Breast epithelium (tissue), 4 donors: ENCODE measurements at regions not wholly inside any gene's neighbourhood (a gene's known extent, or its start where the extent isn't known, plus 50 kb on each side); places are given as distances from the start of the nearest gene placed in this dataset.

Experiments used
- DNase-seq, 2 donors: peaks; one replicate each; pipeline ENCODE4 v3.0.0-alpha.2; 2019; ENCODE audit warnings: low spot score in 2 of 2
- H3K27ac ChIP-seq, 2 donors: fragments of 200-600 bp; sonication (generic) in 1 of 2; one replicate each; pipeline ENCODE4 v1.5.1; 2016 to 2019; ENCODE audit warnings: mild to moderate bottlenecking in 1 of 2
- H3K27me3 ChIP-seq, 2 donors: fragments of 200-600 bp; sonication (generic) in 1 of 2; one replicate each; pipeline versions ENCODE4 v1.5.1 to v1.6.0; 2017 to 2019; ENCODE audit warnings: control low read depth in 1 of 2, mild to moderate bottlenecking in 1 of 2
- H3K36me3 ChIP-seq: fragments of 200-600 bp; one replicate; pipeline ENCODE4 v1.5.1; 2019
- H3K4me1 ChIP-seq, 2 donors: fragments of 200-600 bp; sonication (generic); one replicate each; pipeline ENCODE4 v1.5.1; 2016 to 2019; ENCODE audit warnings: control low read depth in 1 of 2
- H3K4me3 ChIP-seq, 3 donors: fragments of 200-600 bp; sonication (generic); 1 replicate in 2 of 3; 2 replicates in 1 of 3; pipeline ENCODE4 v1.5.1; 2016 to 2019; ENCODE audit warnings: mild to moderate bottlenecking in 3 of 3, moderate library complexity in 2 of 3
- H3K9me3 ChIP-seq, 2 donors: fragments of 200-600 bp; sonication (generic) in 1 of 2; one replicate each; pipeline ENCODE4 v1.5.1; 2016 to 2019; ENCODE audit warnings: control low read depth in 1 of 2
- CTCF ChIP-seq, 3 donors: fragments of 450-650 bp; IDR thresholded peaks; one replicate each; pipeline ENCODE4 v1.5.1; 2016 to 2017; ENCODE audit warnings: antibody characterized with exemption in 3 of 3, mild to moderate bottlenecking in 3 of 3, moderate library complexity in 3 of 3
- POLR2A ChIP-seq: fragments of 450-650 bp; IDR thresholded peaks from one replicate; pipeline ENCODE4 v1.6.1; 2016; ENCODE audit warnings: antibody characterized with exemption, mild to moderate bottlenecking, moderate library complexity
- POLR2AphosphoS5 ChIP-seq, 3 donors: sonication (generic); formaldehyde crosslinking; IDR thresholded peaks; one replicate each; pipeline ENCODE4 v1.6.1; 2017; ENCODE audit warnings: antibody characterized with exemption in 3 of 3
- intact Hi-C: fragments of 100-400 bp; cut with DNase I; formaldehyde crosslinking; loops from one replicate; pipeline ENCODE4 v1.15.1; 2023; ENCODE audit warnings: low total_unique reads

- Histone ChIP-seq H3K36me3 (no peaks in the 10 kb centered on the region), H3K4me3 (no peak overlapping the region), H3K4me1 (no peaks in the 10 kb centered on the region), H3K27me3 (no peaks in the 10 kb centered on the region), H3K9me3 (peaks cover 5 to 15% of the 10 kb centered on the region in 2 donors), H3K27ac (no peak overlapping the region)
- DNase-seq = no peak
- intact Hi-C loops = no loop called here
- TF ChIP-seq POLR2A = no peak
- no peak for TF ChIP-seq POLR2AphosphoS5 (IDR thresholded peaks at IDR 0.05)
- no peak for TF ChIP-seq CTCF (IDR thresholded peaks at IDR 0.05)
Measured at GRCh38 chr5:103439007-103439406, 123.6 kb downstream of the NUDT12 start.

GRCh38 chr5:103436656-103437055, 125.9 kb downstream of the NUDT12 start:
- no peaks in the 10 kb centered on the region for H3K36me3 ChIP-seq
- no peak for DNase-seq
- TF ChIP-seq CTCF (IDR thresholded peaks at IDR 0.05) = no peak
- no peak for TF ChIP-seq POLR2AphosphoS5 (IDR thresholded peaks at IDR 0.05)
- no peak for TF ChIP-seq POLR2A
- no peak overlapping the region for H3K4me3 ChIP-seq
- H3K4me1 ChIP-seq = no peaks in the 10 kb centered on the region
- intact Hi-C loops = no loop called here
- peaks cover 5 to 15% of the 10 kb centered on the region in 2 donors for H3K9me3 ChIP-seq
- no peak overlapping the region for H3K27ac ChIP-seq
- H3K27me3 ChIP-seq = no peaks in the 10 kb centered on the region

- no peaks in the 10 kb centered on the region for H3K27me3 ChIP-seq
- DNase-seq = no peak
- peaks cover 5 to 15% of the 10 kb centered on the region in 2 donors for H3K9me3 ChIP-seq
- intact Hi-C loops = no loop called here
- TF ChIP-seq POLR2AphosphoS5 (IDR thresholded peaks at IDR 0.05) (no peak), POLR2A (no peak), CTCF (IDR thresholded peaks at IDR 0.05) (no peak)
- H3K27ac ChIP-seq = no peak overlapping the region
- H3K4me3 ChIP-seq = no peak overlapping the region
- H3K36me3 ChIP-seq = no peaks in the 10 kb centered on the region
- H3K4me1 ChIP-seq = no peaks in the 10 kb centered on the region
Measured at GRCh38 chr5:103436112-103436511, 126.5 kb downstream of the NUDT12 start.

GRCh38 chr5:103435136-103435889, 127.3 kb downstream of the NUDT12 start:
- H3K4me1 ChIP-seq = no peaks in the 10 kb centered on the region
- H3K4me3 ChIP-seq = no peak overlapping the region
- H3K27ac ChIP-seq = no peak overlapping the region
- H3K9me3 ChIP-seq = peaks cover 3 to 14% of the 10 kb centered on the region in 2 donors
- H3K36me3 ChIP-seq = no peaks in the 10 kb centered on the region
- H3K27me3 ChIP-seq = no peaks in the 10 kb centered on the region
- intact Hi-C loops = no loop called here
- TF ChIP-seq POLR2AphosphoS5 (IDR thresholded peaks at IDR 0.05) (no peak), POLR2A (no peak), CTCF (IDR thresholded peaks at IDR 0.05) (no peak)
- no peak for DNase-seq

- Histone ChIP-seq H3K36me3 (no peaks in the 10 kb centered on the region), H3K27me3 (no peaks in the 10 kb centered on the region), H3K4me1 (no peaks in the 10 kb centered on the region), H3K27ac (no peak overlapping the region), H3K9me3 (peaks cover 0 to 2% of the 10 kb centered on the region in 2 donors), H3K4me3 (no peak overlapping the region)
- TF ChIP-seq CTCF (IDR thresholded peaks at IDR 0.05) (no peak), POLR2AphosphoS5 (IDR thresholded peaks at IDR 0.05) (no peak), POLR2A (no peak)
- DNase-seq = no peak
- intact Hi-C loops = no loop called here
Measured at GRCh38 chr5:103434057-103434456, 128.5 kb downstream of the NUDT12 start.
